A549 (cell line): ENCODE measurements at regions not wholly inside any gene's neighbourhood (a gene's known extent, or its start where the extent isn't known, plus 50 kb on each side); places are given as distances from the start of the nearest gene placed in this dataset.

Experiments
- EP300 ChIP-seq, 2 experiments: fragments of >200 bp; sonication (Bioruptor Twin); formaldehyde crosslinking; IDR thresholded peaks; 2 replicates in 1 of 2; 3 replicates in 1 of 2; pipeline ENCODE4 v1.6.1; 2016 to 2017
- PHF8 ChIP-seq: fragments of 200-600 bp; sonication (generic); IDR thresholded peaks from 2 replicates; pipeline ENCODE4 v1.6.1; 2016; ENCODE audit warnings: low read depth, mild to moderate bottlenecking, antibody characterized with exemption, moderate library complexity, borderline replicate concordance
- POLR2A ChIP-seq: IDR thresholded peaks from 2 replicates; pipeline ENCODE4 v1.6.1; 2012; ENCODE audit warnings: mild to moderate bottlenecking, low read length
- TF ChIP-seq, protein P1 (sequence below): fragments of >200 bp; sonication (Bioruptor Twin); formaldehyde crosslinking; IDR thresholded peaks from 3 replicates; pipeline ENCODE4 v1.5.1; 2016

DNA sequence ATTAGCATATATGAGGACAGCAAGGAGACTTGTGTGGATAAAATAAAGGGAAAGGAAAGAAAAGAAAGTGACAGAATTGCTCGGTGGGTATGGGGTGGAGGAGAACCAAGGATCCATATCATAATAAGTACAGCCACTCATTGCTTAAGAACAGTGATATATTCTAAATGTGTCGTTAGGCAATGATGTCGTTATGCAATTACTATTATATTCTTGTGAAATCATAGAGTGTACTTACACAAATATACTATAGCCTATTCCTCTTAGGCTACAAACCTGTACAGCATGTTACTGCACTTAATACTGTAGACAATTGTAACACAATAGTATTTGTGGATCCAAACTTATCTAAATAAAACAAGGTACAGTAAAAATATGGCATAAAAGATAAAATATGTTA, 271.1 kb downstream of the CCER1 start:
- TF ChIP-seq POLR2A, result no peak
- TF ChIP-seq PHF8, result no peak
- TF ChIP-seq, protein P1, sequence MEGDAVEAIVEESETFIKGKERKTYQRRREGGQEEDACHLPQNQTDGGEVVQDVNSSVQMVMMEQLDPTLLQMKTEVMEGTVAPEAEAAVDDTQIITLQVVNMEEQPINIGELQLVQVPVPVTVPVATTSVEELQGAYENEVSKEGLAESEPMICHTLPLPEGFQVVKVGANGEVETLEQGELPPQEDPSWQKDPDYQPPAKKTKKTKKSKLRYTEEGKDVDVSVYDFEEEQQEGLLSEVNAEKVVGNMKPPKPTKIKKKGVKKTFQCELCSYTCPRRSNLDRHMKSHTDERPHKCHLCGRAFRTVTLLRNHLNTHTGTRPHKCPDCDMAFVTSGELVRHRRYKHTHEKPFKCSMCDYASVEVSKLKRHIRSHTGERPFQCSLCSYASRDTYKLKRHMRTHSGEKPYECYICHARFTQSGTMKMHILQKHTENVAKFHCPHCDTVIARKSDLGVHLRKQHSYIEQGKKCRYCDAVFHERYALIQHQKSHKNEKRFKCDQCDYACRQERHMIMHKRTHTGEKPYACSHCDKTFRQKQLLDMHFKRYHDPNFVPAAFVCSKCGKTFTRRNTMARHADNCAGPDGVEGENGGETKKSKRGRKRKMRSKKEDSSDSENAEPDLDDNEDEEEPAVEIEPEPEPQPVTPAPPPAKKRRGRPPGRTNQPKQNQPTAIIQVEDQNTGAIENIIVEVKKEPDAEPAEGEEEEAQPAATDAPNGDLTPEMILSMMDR, result no peak
- TF ChIP-seq EP300 (IDR thresholded peaks at IDR 0.05), result no peak
